Neuron (in vitro differentiated cells): ENCODE measurements at regions not wholly inside any gene's neighbourhood (a gene's known extent, or its start where the extent isn't known, plus 50 kb on each side); places are given as distances from the start of the nearest gene placed in this dataset.

Experiments used
- H2AFZ ChIP-seq: one replicate; pipeline ENCODE4 v1.6.1; 2013; ENCODE audit warnings: low read depth, mild to moderate bottlenecking, inconsistent platforms, low read length, moderate library complexity
- H3K27me3 ChIP-seq: one replicate; pipeline ENCODE4 v1.6.1; 2013; ENCODE audit warnings: low read length; ENCODE audit not compliant: insufficient read depth
- H3K36me3 ChIP-seq: one replicate; pipeline ENCODE4 v1.6.1; 2013; ENCODE audit warnings: low read length; ENCODE audit not compliant: insufficient read depth
- H3K4me1 ChIP-seq: one replicate; pipeline ENCODE4 v1.6.1; 2013; ENCODE audit warnings: low read length; ENCODE audit not compliant: insufficient read depth
- H3K4me3 ChIP-seq: 2 replicates; pipeline ENCODE4 v1.5.1; 2013; ENCODE audit warnings: mild to moderate bottlenecking, low read length, moderate library complexity
- H3K9me3 ChIP-seq: one replicate; pipeline ENCODE4 v1.6.1; 2013; ENCODE audit warnings: low read length

DNA sequence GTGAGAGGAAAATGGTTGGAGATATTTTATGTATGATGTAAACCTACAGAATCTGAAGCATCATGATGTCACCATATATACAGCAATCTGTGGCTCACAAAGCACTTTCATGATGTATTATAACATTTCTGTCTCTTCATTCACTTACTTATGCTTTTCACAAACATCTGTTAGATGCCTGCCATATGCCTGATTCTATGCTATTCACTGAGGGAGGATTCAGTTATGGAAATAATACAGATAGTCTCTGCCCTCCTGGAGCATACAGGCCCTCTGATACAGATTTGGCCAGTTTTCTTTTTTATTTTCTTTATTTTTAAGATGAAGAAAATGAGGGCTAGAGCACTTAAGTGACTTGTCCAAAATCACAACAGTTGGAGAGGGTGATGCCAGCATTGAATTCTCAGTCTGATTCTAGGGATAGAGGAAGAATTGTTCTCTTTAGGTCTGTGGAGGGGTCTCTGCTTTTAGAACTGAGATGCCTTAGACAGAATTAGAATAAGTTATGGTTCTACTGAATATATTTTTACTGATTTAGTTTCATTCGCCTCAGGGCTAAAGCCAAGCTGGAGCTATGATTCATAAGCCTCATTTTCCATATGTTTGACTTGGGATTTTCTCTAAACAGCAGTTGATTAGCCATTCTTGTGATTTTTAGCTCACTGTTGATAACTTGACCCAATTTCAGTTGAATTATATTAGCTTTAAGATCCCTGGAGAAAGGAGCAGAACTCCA lies 636.4 kb downstream of the PRELID2 start:
- H3K9me3 ChIP-seq: no peaks in the 10 kb centered on the region
- no peaks in the 10 kb centered on the region for H3K27me3 ChIP-seq
- no peaks in the 10 kb centered on the region for H3K4me1 ChIP-seq
- no peak overlapping the region for H3K4me3 ChIP-seq
- no peaks in the 10 kb centered on the region for H3K36me3 ChIP-seq
- H2AFZ ChIP-seq: no peak overlapping the region

DNA sequence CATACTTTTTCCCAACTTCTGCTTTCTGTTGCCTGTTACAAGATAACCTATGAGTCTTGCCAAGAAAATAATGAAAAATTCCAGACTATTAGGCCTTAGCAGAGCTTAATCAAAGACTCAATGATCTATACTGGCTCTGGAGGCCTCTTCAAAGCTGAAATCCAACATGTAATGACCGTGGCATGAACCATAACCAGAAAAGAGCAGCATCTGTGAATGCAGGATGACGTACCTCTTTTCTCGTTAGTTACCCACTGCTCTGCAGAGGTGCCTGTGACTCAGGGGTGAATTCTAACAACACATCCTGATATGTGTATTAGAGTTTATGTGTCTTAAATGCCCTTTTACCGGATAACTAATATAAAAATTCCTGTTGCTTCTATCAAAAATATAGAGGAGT lies 645.4 kb downstream of the PRELID2 start:
- Histone ChIP-seq H2AFZ (no peak overlapping the region), H3K36me3 (no peaks in the 10 kb centered on the region), H3K9me3 (no peaks in the 10 kb centered on the region), H3K4me1 (no peaks in the 10 kb centered on the region), H3K4me3 (no peak overlapping the region), H3K27me3 (no peaks in the 10 kb centered on the region)

DNA sequence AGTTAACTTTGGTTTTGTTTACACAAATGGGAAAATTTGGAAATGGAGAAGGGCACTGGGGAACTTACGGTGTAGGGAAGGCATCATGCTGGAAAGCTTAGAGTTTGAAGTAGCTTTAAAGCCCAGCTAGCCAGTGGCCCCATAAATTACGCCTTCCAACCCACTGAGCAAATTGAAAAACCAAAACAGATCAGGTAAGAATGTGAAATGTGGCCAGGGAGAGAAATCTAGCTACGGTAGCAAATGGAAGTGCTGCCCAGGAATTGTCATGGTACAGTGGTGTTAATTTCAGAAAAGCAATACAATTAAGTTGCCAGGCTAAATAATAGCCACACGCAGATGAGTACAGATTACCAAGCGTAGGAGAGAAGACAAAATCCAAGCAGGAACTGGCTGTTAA lies 654.8 kb downstream of the PRELID2 start:
- peaks cover 18% of the 10 kb centered on the region for H3K4me1 ChIP-seq
- no peaks in the 10 kb centered on the region for H3K36me3 ChIP-seq
- H3K27me3 ChIP-seq: no peaks in the 10 kb centered on the region
- H3K9me3 ChIP-seq: no peaks in the 10 kb centered on the region
- H3K4me3 ChIP-seq: no peak overlapping the region
- H2AFZ ChIP-seq: no peak overlapping the region

DNA sequence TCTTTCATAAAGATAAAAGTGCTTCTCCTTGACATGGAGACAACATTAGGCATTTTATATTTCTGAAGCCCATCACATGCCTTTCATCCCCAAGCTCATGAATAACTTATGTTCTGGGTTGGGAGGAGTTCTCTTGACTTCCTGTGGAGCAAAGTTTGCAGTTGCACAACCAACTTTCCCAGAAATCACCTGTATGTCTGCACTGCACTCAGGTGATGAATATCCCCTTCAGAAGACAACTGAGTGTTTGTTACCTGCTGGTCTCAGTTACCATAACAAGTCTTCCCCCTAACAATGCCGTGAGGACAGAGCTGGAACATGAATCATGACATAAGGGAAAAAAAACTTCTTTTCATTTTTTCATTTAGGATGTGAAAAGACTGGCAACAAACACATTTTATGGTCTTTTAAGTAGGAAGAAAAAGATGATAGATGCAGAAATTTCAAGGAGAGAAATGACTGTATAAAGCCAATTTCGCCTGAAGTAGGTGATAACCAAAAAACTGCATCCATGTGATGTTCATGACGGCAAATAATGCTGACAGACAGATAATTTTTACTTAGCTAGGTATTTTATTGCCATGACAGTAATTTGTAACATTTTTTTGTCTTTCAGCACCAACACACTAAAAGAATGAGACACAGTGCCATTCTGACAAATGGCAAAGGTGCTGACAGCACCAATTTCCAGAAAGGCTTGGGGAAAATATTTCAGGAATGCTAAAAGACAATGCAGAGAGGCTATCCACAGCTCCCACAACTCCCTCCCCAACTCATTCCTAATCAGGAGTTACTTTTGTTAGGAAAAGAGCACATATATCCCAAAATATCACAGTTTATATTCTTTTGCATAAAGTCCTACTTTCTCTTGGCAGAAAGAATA lies 656.3 kb downstream of the PRELID2 start:
- Histone ChIP-seq H3K36me3 (no peaks in the 10 kb centered on the region), H3K4me3 (no peak overlapping the region), H3K27me3 (no peaks in the 10 kb centered on the region), H3K4me1 (peaks cover 18% of the 10 kb centered on the region), H3K9me3 (no peaks in the 10 kb centered on the region), H2AFZ (no peak overlapping the region)

DNA sequence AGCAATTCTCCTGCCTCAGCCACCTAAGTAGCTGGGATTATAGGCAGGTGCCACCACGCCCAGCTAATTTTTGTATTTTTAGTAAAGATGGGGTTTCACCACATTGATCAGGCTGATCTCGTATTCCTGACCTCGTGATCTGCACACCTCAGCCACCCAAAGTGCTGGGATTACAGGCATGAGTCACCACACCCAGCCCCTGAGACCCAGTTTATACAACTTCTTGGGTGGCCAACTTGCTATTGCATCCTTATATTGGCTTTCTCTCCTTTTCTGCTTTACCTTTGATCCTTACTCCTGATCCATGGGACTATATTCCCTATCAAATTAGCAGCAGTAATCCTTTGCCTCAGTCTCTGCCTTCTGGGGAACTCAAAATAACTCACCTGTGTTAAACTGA lies 659.1 kb downstream of the PRELID2 start:
- Histone ChIP-seq H2AFZ (no peak overlapping the region), H3K9me3 (no peaks in the 10 kb centered on the region), H3K27me3 (no peaks in the 10 kb centered on the region), H3K4me3 (no peak overlapping the region), H3K36me3 (no peaks in the 10 kb centered on the region), H3K4me1 (peaks cover 18% of the 10 kb centered on the region)

DNA sequence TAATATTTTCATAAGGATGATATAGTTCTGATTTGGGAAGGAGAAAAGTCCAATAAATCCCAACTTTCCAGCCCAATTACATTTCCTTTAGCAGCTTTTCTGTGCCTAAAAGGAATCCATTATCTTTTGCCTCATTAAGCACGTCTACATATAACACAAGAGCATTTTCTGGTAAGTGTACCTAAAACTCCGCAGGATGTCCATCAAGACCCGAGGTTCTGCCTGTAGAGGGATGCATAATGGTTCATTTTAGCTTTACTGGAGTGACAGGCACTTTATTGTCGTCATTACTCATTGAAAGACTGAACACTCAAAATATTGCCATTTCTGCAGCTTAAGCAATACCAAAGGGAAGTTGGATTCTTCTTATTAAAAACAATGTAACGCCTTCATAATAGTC lies 669.0 kb downstream of the PRELID2 start:
- no peak overlapping the region for H2AFZ ChIP-seq
- H3K9me3 ChIP-seq: no peaks in the 10 kb centered on the region
- peaks cover 4% of the 10 kb centered on the region for H3K4me1 ChIP-seq
- H3K4me3 ChIP-seq: no peak overlapping the region
- no peaks in the 10 kb centered on the region for H3K36me3 ChIP-seq
- H3K27me3 ChIP-seq: peaks cover 10% of the 10 kb centered on the region

DNA sequence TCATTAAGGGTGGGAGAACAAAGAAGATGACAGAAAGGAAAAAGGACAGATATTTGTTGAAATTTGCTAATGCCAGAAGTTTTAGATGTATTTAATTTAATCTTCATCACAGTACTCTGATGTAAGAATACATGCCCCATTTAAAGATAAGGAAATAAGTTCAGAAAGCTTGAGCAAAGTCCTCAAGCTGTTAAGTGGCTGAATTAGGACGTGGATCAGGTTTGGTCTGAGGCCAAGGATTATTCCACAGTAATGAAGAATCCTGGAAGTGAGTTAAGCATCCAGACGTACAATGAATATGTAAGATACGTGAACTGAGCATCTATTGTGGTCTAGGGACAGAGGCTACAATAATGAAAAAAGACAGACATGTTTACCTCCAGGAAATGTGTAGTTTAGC lies 671.3 kb downstream of the PRELID2 start:
- Histone ChIP-seq H3K36me3 (no peaks in the 10 kb centered on the region), H2AFZ (no peak overlapping the region), H3K9me3 (no peaks in the 10 kb centered on the region), H3K4me1 (peaks cover 4% of the 10 kb centered on the region), H3K27me3 (peaks cover 27% of the 10 kb centered on the region), H3K4me3 (no peak overlapping the region)

DNA sequence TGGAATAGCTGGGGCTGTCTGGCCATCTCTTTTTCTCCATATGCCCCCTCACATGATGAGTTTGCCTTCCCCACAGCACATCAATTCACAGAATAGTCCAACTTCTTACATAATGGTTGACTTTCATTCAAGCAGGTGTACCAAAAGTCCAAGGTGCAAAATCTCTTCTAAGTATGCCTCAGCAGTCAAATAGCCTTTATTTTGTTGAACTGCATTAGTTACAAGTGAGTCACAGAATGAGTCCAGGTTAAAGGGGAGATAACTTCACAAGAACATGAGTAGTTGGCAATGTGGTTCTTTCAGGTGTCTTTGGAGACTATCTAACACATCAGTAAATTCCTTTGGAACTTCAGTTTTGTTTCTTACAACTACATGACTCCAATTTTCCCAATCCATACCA lies 672.5 kb downstream of the PRELID2 start:
- H3K36me3 ChIP-seq: no peaks in the 10 kb centered on the region
- H3K27me3 ChIP-seq: peaks cover 27% of the 10 kb centered on the region
- H3K4me3 ChIP-seq: no peak overlapping the region
- H3K9me3 ChIP-seq: no peaks in the 10 kb centered on the region
- H3K4me1 ChIP-seq: peaks cover 10% of the 10 kb centered on the region
- no peak overlapping the region for H2AFZ ChIP-seq

DNA sequence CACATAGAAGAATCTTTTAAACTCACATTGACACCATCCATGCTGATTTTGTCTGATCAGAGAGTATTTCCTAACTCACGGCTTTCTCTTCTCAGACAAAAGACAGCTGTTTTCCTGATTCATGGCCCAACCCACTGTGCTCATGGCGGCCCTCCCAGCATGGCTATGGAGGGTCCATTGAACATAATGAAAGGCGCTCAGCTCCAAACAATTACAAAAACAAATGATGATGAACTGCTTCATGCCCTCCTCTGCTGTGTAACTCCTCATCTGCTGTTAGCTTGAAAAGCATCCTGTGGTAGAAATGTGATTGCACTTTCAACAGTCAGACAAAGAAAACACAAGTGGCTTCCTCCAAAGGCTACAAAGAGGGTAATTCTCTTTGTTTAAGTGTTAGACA lies 673.8 kb downstream of the PRELID2 start:
- Histone ChIP-seq H3K4me1 (peaks cover 10% of the 10 kb centered on the region), H3K36me3 (no peaks in the 10 kb centered on the region), H2AFZ (no peak overlapping the region), H3K4me3 (no peak overlapping the region), H3K27me3 (peaks cover 24% of the 10 kb centered on the region), H3K9me3 (no peaks in the 10 kb centered on the region)

DNA sequence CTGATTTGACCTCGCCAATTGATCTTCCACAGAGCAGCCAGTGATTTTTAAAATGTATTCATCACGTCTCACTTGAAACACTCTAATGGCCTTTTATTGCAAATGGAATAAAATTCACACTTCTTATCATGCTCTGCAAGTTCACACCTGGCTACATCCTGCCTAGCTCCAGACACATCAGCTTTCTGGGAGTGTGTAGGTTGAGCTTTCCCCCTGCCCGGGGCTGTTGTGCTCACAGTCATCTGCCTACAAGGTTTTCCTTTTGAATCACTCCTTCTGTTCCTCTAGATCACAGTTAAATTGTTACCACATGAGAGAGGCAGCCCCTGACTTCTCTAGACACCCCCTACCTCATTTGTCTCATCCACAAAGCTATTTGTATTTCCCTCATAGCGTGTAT lies 674.5 kb downstream of the PRELID2 start:
- peaks cover 10% of the 10 kb centered on the region for H3K4me1 ChIP-seq
- no peak overlapping the region for H3K4me3 ChIP-seq
- H3K9me3 ChIP-seq: no peaks in the 10 kb centered on the region
- H2AFZ ChIP-seq: no peak overlapping the region
- H3K27me3 ChIP-seq: peaks cover 26% of the 10 kb centered on the region
- H3K36me3 ChIP-seq: no peaks in the 10 kb centered on the region

DNA sequence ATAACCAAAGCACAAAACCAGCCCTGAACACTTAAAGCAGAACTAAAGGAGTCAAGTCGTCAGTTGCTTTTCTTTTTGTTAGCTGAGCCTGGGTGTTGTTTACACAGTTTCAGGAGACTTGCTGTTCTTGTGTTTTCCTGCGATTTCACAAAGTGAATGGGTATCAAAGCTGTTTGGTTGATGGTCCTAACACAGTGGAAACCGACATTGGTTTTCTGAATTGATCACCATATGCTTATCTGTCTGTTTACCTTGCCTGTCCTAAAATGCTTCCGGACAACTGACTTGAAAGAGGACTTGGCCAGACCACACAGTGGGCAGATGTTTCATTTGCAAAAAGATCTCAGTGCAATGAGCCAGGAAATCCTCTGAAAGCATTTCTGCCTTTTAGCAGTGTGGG lies 676.4 kb downstream of the PRELID2 start:
- Histone ChIP-seq H3K4me3 (no peak overlapping the region), H3K27me3 (peaks cover 22% of the 10 kb centered on the region)

DNA sequence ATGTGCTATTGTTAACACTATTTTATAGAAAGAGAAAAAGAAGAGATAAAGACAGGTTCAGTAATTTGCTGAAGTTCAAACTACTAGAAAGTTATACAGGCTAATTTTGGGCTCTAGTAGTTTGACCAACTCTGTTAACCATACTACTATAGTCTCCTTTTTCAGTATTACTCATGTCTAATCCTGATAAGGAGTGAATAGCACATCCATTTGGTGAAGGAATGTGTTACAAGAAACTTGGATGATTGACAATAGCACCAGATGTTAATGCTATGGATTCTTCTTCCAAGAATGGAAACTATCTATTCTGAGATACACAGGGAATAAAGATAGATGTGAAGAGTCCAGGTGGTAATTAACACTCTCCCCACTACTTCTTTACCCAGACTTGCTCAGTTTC lies 677.3 kb downstream of the PRELID2 start:
- no peak overlapping the region for H2AFZ ChIP-seq
- H3K36me3 ChIP-seq: no peaks in the 10 kb centered on the region
- no peaks in the 10 kb centered on the region for H3K9me3 ChIP-seq
- no peak overlapping the region for H3K4me3 ChIP-seq
- H3K4me1 ChIP-seq: peaks cover 10% of the 10 kb centered on the region
- H3K27me3 ChIP-seq: peaks cover 22% of the 10 kb centered on the region

More for the DNA sequence above, 676.4 kb downstream of the PRELID2 start:
- no peaks in the 10 kb centered on the region for H3K9me3 ChIP-seq
- H2AFZ ChIP-seq: no peak overlapping the region
- H3K36me3 ChIP-seq: no peaks in the 10 kb centered on the region
- H3K4me1 ChIP-seq: peaks cover 10% of the 10 kb centered on the region

DNA sequence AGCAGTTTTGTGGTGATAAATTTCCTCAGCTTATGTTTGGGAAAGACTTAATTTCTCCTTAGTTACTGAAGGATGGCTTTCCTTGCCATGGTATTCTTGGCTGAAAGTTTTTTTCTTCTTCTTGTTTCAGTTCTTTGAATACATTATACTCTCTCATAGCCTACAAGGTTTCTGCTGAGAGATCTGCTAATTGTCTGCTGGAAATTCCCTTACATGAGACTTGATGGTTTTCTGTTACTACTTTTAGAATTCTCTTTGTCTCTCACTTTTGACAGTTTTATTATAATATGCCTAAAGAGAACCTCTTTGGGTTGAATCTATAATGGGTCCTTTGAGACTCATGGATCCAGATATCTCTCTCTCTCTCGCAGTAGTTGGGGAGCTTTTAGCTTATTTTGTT lies 693.6 kb downstream of the PRELID2 start:
- Histone ChIP-seq H2AFZ (no peak overlapping the region), H3K4me3 (no peak overlapping the region), H3K36me3 (no peaks in the 10 kb centered on the region), H3K27me3 (no peaks in the 10 kb centered on the region), H3K9me3 (no peaks in the 10 kb centered on the region), H3K4me1 (no peaks in the 10 kb centered on the region)
